ENCODE measurements at regions not wholly inside any gene's neighbourhood (a gene's known extent, or its start where the extent isn't known, plus 50 kb on each side); places are given as distances from the start of the nearest gene placed in this dataset.

DNA sequence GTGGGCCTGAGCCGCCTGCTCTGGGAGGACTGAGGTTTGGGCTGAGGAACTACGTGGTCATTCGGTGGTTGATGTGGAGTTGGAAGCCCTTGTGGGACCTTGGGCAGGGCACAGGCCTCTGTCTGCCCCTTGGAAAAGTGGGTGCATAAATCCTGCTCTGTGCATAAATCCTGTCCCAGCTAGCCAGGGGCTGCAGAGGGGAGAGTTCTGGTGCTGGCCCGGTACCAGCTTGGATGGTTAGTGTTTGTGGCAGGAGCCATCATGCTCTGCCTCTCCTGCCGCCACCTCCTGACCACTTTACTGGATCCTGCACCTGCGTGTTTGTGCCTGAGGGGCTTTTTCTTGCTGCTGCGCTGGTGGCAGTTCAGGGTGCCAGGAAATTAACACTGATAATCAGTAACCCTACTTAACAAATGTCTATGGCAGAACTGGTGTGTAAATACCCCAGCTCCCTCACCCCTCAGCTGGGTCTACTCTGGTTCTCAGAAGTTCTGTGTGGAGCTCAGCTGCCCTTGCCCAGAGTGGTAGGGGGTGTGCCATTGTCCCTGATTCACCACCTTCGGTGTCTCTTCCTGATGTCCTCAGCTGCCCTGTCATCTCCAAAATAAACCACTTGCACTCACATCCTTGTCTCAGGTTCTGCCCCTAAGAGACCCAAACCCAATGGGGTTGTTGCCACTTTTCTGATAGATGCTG, 156.8 kb downstream of the GLI2 start (continued):
- TF ChIP-seq, protein P1, sequence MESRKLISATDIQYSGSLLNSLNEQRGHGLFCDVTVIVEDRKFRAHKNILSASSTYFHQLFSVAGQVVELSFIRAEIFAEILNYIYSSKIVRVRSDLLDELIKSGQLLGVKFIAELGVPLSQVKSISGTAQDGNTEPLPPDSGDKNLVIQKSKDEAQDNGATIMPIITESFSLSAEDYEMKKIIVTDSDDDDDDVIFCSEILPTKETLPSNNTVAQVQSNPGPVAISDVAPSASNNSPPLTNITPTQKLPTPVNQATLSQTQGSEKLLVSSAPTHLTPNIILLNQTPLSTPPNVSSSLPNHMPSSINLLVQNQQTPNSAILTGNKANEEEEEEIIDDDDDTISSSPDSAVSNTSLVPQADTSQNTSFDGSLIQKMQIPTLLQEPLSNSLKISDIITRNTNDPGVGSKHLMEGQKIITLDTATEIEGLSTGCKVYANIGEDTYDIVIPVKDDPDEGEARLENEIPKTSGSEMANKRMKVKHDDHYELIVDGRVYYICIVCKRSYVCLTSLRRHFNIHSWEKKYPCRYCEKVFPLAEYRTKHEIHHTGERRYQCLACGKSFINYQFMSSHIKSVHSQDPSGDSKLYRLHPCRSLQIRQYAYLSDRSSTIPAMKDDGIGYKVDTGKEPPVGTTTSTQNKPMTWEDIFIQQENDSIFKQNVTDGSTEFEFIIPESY (IDR thresholded peaks at IDR 0.05; ENCODE audit: extremely low read depth, insufficient replicate concordance, low read length), result no peak
- TF ChIP-seq CEBPB (IDR thresholded peaks at IDR 0.05; ENCODE audit: low read depth) (no peak), TCF7L2 (IDR thresholded peaks at IDR 0.05; ENCODE audit: borderline replicate concordance, extremely low read depth, insufficient read depth, insufficient read length) (no peak), ELF1 (IDR thresholded peaks at IDR 0.05; ENCODE audit: borderline replicate concordance, low read depth) (no peak), SP1 (IDR thresholded peaks at IDR 0.05; ENCODE audit: low read depth) (no peak), EZH2 (IDR thresholded peaks at IDR 0.05) (no peak)
- TF ChIP-seq, protein P2, sequence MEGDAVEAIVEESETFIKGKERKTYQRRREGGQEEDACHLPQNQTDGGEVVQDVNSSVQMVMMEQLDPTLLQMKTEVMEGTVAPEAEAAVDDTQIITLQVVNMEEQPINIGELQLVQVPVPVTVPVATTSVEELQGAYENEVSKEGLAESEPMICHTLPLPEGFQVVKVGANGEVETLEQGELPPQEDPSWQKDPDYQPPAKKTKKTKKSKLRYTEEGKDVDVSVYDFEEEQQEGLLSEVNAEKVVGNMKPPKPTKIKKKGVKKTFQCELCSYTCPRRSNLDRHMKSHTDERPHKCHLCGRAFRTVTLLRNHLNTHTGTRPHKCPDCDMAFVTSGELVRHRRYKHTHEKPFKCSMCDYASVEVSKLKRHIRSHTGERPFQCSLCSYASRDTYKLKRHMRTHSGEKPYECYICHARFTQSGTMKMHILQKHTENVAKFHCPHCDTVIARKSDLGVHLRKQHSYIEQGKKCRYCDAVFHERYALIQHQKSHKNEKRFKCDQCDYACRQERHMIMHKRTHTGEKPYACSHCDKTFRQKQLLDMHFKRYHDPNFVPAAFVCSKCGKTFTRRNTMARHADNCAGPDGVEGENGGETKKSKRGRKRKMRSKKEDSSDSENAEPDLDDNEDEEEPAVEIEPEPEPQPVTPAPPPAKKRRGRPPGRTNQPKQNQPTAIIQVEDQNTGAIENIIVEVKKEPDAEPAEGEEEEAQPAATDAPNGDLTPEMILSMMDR (IDR thresholded peaks at IDR 0.05 in 2 of 3, conservative IDR thresholded peaks at IDR 0.05 in 1 of 3; ENCODE audit: borderline replicate concordance in 1 of 3, insufficient read depth in 1 of 3, low read depth in 2 of 3, low read length in 2 of 3), result no peak

DNA sequence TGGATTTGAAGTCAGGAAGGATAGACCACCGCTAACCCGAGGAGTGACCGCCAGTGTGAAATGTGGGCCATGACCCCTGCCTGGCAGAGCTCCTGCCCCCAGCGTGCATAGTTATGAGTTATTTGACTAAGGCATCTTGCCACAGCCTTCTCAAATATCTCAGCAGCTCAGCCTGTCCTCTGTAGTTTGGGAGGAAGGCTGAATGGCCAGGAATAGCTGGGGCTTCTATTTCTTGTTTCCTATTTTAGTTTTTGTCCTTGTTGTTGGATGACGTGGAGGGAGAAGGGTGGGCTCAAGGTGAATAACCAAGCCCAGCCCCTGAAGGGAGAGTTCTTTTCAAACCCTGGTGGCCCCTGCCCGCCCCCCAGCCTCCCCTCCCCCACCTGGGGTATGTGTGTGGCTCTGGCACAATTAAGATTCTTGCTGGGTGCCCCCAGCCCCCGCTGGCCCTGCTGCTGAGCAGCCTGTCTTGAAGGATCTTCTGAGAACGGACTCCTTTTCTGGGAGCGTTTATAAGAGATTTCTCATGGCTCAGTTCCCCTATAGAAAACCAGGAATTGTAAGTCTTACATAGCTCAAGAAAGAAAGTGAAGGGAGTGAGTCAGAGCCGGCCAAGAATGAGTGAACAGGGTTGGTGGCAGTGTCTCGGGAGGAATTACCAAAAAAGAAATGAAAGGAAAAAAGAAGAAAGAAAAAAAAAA, 157.4 kb downstream of the GLI2 start:
- H3K36me3 ChIP-seq (ENCODE audit: control insufficient read depth in 1 of 2, insufficient read depth in 2 of 2, low read length in 2 of 2), result no peaks in the 10 kb centered on the region
- POLR2A ChIA-PET, result no interaction called here
- no peak for ATAC-seq
- H3K79me2 ChIP-seq (ENCODE audit: insufficient read depth, low read length), result no peaks in the 10 kb centered on the region
- H4K20me1 ChIP-seq (ENCODE audit: insufficient read depth), result no peaks in the 10 kb centered on the region
- BruUV-seq (replicated peaks), result no TSS peak
- no peaks in the 10 kb centered on the region for H3K9me3 ChIP-seq (ENCODE audit: control insufficient read depth in 1 of 2, insufficient read depth in 1 of 2, low read depth in 1 of 2, low read length in 2 of 2)
- H3K9me2 ChIP-seq (ENCODE audit: insufficient read depth), result no peaks in the 10 kb centered on the region
- no peak overlapping the region for H3K27ac ChIP-seq (ENCODE audit: low read depth, low read length)
- intact Hi-C loops (cut with micrococcal nuclease), result no loop called here
- DNase-seq (ENCODE audit: low read depth, low spot score), result no peak
- H2AFZ ChIP-seq (ENCODE audit: low read depth, low read length, poor library complexity, severe bottlenecking), result no peak overlapping the region
- peaks cover 0 to 3% of the 10 kb centered on the region in 2 experiments; a peak in 1 of 4 replicates for H3K4me1 ChIP-seq (ENCODE audit: control insufficient read depth in 1 of 2, insufficient read depth in 2 of 2, low read length in 2 of 2)
- no peak overlapping the region for H3K4me2 ChIP-seq (ENCODE audit: low read length)
- no peaks in the 10 kb centered on the region for H3K27me3 ChIP-seq (ENCODE audit: insufficient read depth, low read length)
- no peak overlapping the region for H3K9ac ChIP-seq (ENCODE audit: low read length)
- H3K4me3 ChIP-seq (replicated peaks in 1 of 2; ENCODE audit: low read depth in 1 of 2, low read length in 2 of 2), result no peak overlapping the region
- CTCF ChIA-PET, result no interaction called here
- RAD21 ChIA-PET (ENCODE audit: low non-redundant PET in 1 of 2, low total read pairs in 2 of 2, uncharacterized antibody in 2 of 2, unreplicated experiment in 2 of 2), result no interaction called here
- no peak for TF ChIP-seq JUND (IDR thresholded peaks at IDR 0.05)
- no peak for TF ChIP-seq EGR1 (IDR thresholded peaks at IDR 0.05; ENCODE audit: low read depth)
- no peak for TF ChIP-seq RAD21 (IDR thresholded peaks at IDR 0.05; ENCODE audit: low read depth)
- TF ChIP-seq, protein P3, sequence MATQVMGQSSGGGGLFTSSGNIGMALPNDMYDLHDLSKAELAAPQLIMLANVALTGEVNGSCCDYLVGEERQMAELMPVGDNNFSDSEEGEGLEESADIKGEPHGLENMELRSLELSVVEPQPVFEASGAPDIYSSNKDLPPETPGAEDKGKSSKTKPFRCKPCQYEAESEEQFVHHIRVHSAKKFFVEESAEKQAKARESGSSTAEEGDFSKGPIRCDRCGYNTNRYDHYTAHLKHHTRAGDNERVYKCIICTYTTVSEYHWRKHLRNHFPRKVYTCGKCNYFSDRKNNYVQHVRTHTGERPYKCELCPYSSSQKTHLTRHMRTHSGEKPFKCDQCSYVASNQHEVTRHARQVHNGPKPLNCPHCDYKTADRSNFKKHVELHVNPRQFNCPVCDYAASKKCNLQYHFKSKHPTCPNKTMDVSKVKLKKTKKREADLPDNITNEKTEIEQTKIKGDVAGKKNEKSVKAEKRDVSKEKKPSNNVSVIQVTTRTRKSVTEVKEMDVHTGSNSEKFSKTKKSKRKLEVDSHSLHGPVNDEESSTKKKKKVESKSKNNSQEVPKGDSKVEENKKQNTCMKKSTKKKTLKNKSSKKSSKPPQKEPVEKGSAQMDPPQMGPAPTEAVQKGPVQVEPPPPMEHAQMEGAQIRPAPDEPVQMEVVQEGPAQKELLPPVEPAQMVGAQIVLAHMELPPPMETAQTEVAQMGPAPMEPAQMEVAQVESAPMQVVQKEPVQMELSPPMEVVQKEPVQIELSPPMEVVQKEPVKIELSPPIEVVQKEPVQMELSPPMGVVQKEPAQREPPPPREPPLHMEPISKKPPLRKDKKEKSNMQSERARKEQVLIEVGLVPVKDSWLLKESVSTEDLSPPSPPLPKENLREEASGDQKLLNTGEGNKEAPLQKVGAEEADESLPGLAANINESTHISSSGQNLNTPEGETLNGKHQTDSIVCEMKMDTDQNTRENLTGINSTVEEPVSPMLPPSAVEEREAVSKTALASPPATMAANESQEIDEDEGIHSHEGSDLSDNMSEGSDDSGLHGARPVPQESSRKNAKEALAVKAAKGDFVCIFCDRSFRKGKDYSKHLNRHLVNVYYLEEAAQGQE (IDR thresholded peaks at IDR 0.05; ENCODE audit: low read depth), result no peak
- no peak for TF ChIP-seq POLR2AphosphoS5 (IDR thresholded peaks at IDR 0.05; ENCODE audit: low read depth, low read length)
- no peak for TF ChIP-seq TCF7L2 (IDR thresholded peaks at IDR 0.05; ENCODE audit: borderline replicate concordance, extremely low read depth, insufficient read depth, insufficient read length)
- no peak for TF ChIP-seq FOSL1 (IDR thresholded peaks at IDR 0.05; ENCODE audit: low read depth)
- no peak for TF ChIP-seq ZFX (IDR thresholded peaks at IDR 0.05)
- TF ChIP-seq SRF (IDR thresholded peaks at IDR 0.05; ENCODE audit: low read depth), result no peak
- no peak for TF ChIP-seq YY1 (IDR thresholded peaks at IDR 0.05; ENCODE audit: extremely low read depth, insufficient replicate concordance, low read depth, low read length)
- no peak for TF ChIP-seq CEBPB (IDR thresholded peaks at IDR 0.05; ENCODE audit: low read depth)
- no peak for TF ChIP-seq SIN3A (IDR thresholded peaks at IDR 0.05; ENCODE audit: low read depth)
